ENCODE measurements at regions not wholly inside any gene's neighbourhood (a gene's known extent, or its start where the extent isn't known, plus 50 kb on each side); places are given as distances from the start of the nearest gene placed in this dataset.

GRCh38 chr4:12651876-12652275, 832.3 kb downstream of the RAB28 start (continued):
- no peak for TF ChIP-seq RARA (CRISPR knock-in tag; IDR thresholded peaks at IDR 0.05)
- TF ChIP-seq PBX3 (CRISPR knock-in tag; IDR thresholded peaks at IDR 0.05; ENCODE audit: borderline replicate concordance): no peak
- no peak for TF ChIP-seq SP2 (CRISPR knock-in tag; IDR thresholded peaks at IDR 0.05)
- no peak for TF ChIP-seq MZF1 (CRISPR knock-in tag; IDR thresholded peaks at IDR 0.05; ENCODE audit: borderline replicate concordance)
- TF ChIP-seq CREB3 (CRISPR knock-in tag; IDR thresholded peaks at IDR 0.05): no peak
- no peak for TF ChIP-seq KLF9 (CRISPR knock-in tag; IDR thresholded peaks at IDR 0.05; ENCODE audit: low read depth)

- H4K20me1 ChIP-seq (ENCODE audit: insufficient read depth, low read length): no peaks in the 10 kb centered on the region
- no peaks in the 10 kb centered on the region for H3K36me3 ChIP-seq (replicated peaks in 1 of 2; ENCODE audit: control insufficient read depth in 1 of 2, insufficient read depth in 2 of 2, low read length in 2 of 2)
- H3K4me2 ChIP-seq (ENCODE audit: low read depth, low read length): no peak overlapping the region
- no peak for DNase-seq (ENCODE audit: low spot score)
- H3K9me3 ChIP-seq (ENCODE audit: low read length): peaks cover 18% of the 10 kb centered on the region; the same call in 1 of the 2 replicates
- ChIA-PET CTCF (ENCODE audit: low intra/inter-chr PET ratio, low total read pairs) (no interaction called here), POLR2A (no interaction called here)
- no peak overlapping the region for H3K4me3 ChIP-seq (replicated peaks in 1 of 3; ENCODE audit: insufficient read depth in 1 of 3, low read depth in 2 of 3, low read length in 3 of 3)
- BruUV-seq (replicated peaks): no TSS peak
- H2AFZ ChIP-seq (ENCODE audit: low read length): no peak overlapping the region
- ATAC-seq: no peak
- FAIRE-seq: no peak
- TF ChIP-seq REST (IDR thresholded peaks at IDR 0.05; ENCODE audit: borderline replicate concordance in 1 of 2, low read depth in 1 of 2, low read length in 2 of 2) (peak in 1 of 2 experiments; percentile 53; a peak in 1 of 4 replicates), ZNF296 (CRISPR knock-in tag; conservative IDR thresholded peaks at IDR 0.05) (no peak)
- H3K27me3 ChIP-seq (ENCODE audit: control insufficient read depth in 1 of 2, insufficient read depth in 2 of 2, low read length in 2 of 2): no peaks in the 10 kb centered on the region
- no peak overlapping the region for H3K9ac ChIP-seq (ENCODE audit: insufficient read depth, low read depth, low read length)
- H3K79me2 ChIP-seq (ENCODE audit: insufficient read depth, low read length): no peaks in the 10 kb centered on the region
- no peaks in the 10 kb centered on the region for H3K4me1 ChIP-seq (ENCODE audit: insufficient read depth, low read length)
- in situ Hi-C loops (cut with HindIII; ENCODE audit: extremely low pct_ligation_motif_present, low pct_unique_long_range_greater_than_20kb): loop anchor here (25.0 kb wide), 1 partner anchor 1183 kb away; no protein-coding TSS in a partner anchor
- intact Hi-C loops (cut with micrococcal nuclease; ENCODE audit: unreplicated experiment): no loop called here
- H3K27ac ChIP-seq (ENCODE audit: extremely low read length, insufficient read depth, low read length): no peak overlapping the region
These were observed 838.4 kb downstream of the RAB28 start for GRCh38 chr4:12645732-12646131.

Data from HepG2 (cell line).